ENCODE measurements at regions not wholly inside any gene's neighbourhood (a gene's known extent, or its start where the extent isn't known, plus 50 kb on each side); places are given as distances from the start of the nearest gene placed in this dataset.
A peak's percentile ranks its signal among the peaks of the same experiment; 100 is the strongest.

- no peak overlapping the region for H3K4me3 ChIP-seq
- no peak for TF ChIP-seq CTCF (IDR thresholded peaks at IDR 0.05; ENCODE audit: low read depth, low read length)
- no peaks in the 10 kb centered on the region for H3K4me1 ChIP-seq (ENCODE audit: low read depth)
- no peak for DNase-seq (ENCODE audit: low read depth in 1 of 2, low spot score in 1 of 2)
- no peak overlapping the region for H3K27ac ChIP-seq
- no peaks in the 10 kb centered on the region for H3K36me3 ChIP-seq
- H3K27me3 ChIP-seq, result no peaks in the 10 kb centered on the region
- H3K9me3 ChIP-seq (ENCODE audit: low read depth), result no peaks in the 10 kb centered on the region
Observed at GRCh38 chrX:5415738-5416137, 812.9 kb downstream of the NLGN4X start.

- TF ChIP-seq CTCF (IDR thresholded peaks at IDR 0.05; ENCODE audit: low read depth, low read length), result no peak
- no peaks in the 10 kb centered on the region for H3K36me3 ChIP-seq
Observed at GRCh38 chrX:5409106-5409505, 819.6 kb downstream of the NLGN4X start.

GRCh38 chrX:5402461-5402860 lies 826.2 kb downstream of the NLGN4X start:
- TF ChIP-seq CTCF (IDR thresholded peaks at IDR 0.05; ENCODE audit: low read depth, low read length), result no peak
- H3K4me1 ChIP-seq (ENCODE audit: low read depth), result no peaks in the 10 kb centered on the region
- DNase-seq (ENCODE audit: low read depth in 1 of 2, low spot score in 1 of 2), result no peak
- no peaks in the 10 kb centered on the region for H3K27me3 ChIP-seq
- no peaks in the 10 kb centered on the region for H3K9me3 ChIP-seq (ENCODE audit: low read depth)
- no peak overlapping the region for H3K27ac ChIP-seq
- H3K36me3 ChIP-seq, result no peaks in the 10 kb centered on the region
- H3K4me3 ChIP-seq, result no peak overlapping the region

More at GRCh38 chrX:5409106-5409505, 819.6 kb downstream of the NLGN4X start:
- DNase-seq (ENCODE audit: low read depth in 1 of 2, low spot score in 1 of 2), result no peak
- Histone ChIP-seq H3K27me3 (no peaks in the 10 kb centered on the region), H3K4me3 (no peak overlapping the region), H3K9me3 (ENCODE audit: low read depth) (no peaks in the 10 kb centered on the region), H3K27ac (no peak overlapping the region), H3K4me1 (ENCODE audit: low read depth) (no peaks in the 10 kb centered on the region)

- Histone ChIP-seq H3K4me1 (ENCODE audit: low read depth) (no peaks in the 10 kb centered on the region), H3K27ac (no peak overlapping the region), H3K27me3 (no peaks in the 10 kb centered on the region), H3K9me3 (ENCODE audit: low read depth) (no peaks in the 10 kb centered on the region), H3K36me3 (no peaks in the 10 kb centered on the region), H3K4me3 (no peak overlapping the region)
- no peak for DNase-seq (ENCODE audit: low read depth in 1 of 2, low spot score in 1 of 2)
- no peak for TF ChIP-seq CTCF (IDR thresholded peaks at IDR 0.05; ENCODE audit: low read depth, low read length)
Observed at GRCh38 chrX:5399403-5399802, 829.3 kb downstream of the NLGN4X start.

GRCh38 chrX:5397409-5397808 lies 831.3 kb downstream of the NLGN4X start:
- no peaks in the 10 kb centered on the region for H3K27me3 ChIP-seq
- H3K27ac ChIP-seq, result no peak overlapping the region
- TF ChIP-seq CTCF (IDR thresholded peaks at IDR 0.05; ENCODE audit: low read depth, low read length), result no peak
- H3K4me3 ChIP-seq, result no peak overlapping the region
- no peaks in the 10 kb centered on the region for H3K4me1 ChIP-seq (ENCODE audit: low read depth)
- H3K36me3 ChIP-seq, result no peaks in the 10 kb centered on the region
- DNase-seq (ENCODE audit: low read depth in 1 of 2, low spot score in 1 of 2), result peak in 1 of 2 donors; percentile 3
- H3K9me3 ChIP-seq (ENCODE audit: low read depth), result no peaks in the 10 kb centered on the region

GRCh38 chrX:5390376-5390775 lies 838.3 kb downstream of the NLGN4X start:
- no peaks in the 10 kb centered on the region for H3K9me3 ChIP-seq (ENCODE audit: low read depth)
- DNase-seq (ENCODE audit: low read depth in 1 of 2, low spot score in 1 of 2), result no peak
- H3K4me3 ChIP-seq, result no peak overlapping the region
- no peaks in the 10 kb centered on the region for H3K27me3 ChIP-seq
- H3K36me3 ChIP-seq, result no peaks in the 10 kb centered on the region
- TF ChIP-seq CTCF (IDR thresholded peaks at IDR 0.05; ENCODE audit: low read depth, low read length), result no peak
- H3K27ac ChIP-seq, result no peak overlapping the region
- H3K4me1 ChIP-seq (ENCODE audit: low read depth), result no peaks in the 10 kb centered on the region

Data from cardiac muscle cell (in vitro differentiated cells and primary cell).